ENCODE measurements at regions not wholly inside any gene's neighbourhood (a gene's known extent, or its start where the extent isn't known, plus 50 kb on each side); places are given as distances from the start of the nearest gene placed in this dataset.

DNA sequence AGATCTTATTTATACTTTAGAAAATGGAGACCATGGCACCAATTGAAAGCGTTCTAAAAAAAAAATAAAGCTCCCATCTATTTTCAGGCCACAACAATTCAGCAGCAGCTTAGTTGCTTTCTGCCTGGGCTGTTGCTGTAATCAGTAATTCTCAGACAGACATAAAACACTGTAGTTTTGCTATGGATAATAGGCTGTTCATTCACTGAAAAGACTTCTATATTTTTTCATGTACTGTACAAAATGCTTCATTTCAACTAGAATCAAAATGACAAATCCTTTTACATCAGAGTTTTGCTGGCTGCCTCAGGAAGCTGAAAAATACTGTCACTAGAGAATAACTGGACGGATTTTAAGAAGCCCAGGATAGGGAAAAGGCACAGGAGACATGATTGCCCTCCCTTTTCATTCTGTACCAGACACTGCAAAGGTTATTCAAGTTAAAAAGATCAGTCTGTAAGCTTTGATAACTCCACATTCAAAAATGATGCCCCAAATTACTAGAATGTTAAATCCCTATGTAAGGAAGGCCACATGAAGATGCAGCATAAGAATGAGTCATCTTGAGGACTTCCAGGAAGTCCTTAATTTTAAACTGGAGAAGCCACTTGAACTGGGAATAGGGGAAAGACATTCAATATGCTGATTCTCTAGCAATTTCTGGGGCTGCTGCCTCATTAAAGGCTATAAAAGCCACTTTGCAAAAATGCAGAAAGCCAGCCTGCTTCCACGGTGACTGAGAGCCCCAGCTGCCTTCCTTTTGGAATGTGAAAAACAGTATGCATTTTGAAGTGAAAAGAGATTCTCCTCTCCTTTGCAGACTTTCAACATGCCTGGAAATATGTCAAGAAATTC is 403.2 kb upstream of the RASGEF1B start:
- H2AFZ ChIP-seq (ENCODE audit: low read length): no peak overlapping the region
- TF ChIP-seq CTCF (IDR thresholded peaks at IDR 0.05; ENCODE audit: low read length) (no peak), EZH2 (IDR thresholded peaks at IDR 0.05; ENCODE audit: borderline replicate concordance, low read length) (no peak)
- H3F3A ChIP-seq (ENCODE audit: insufficient read depth, low read length): no peaks in the 10 kb centered on the region
- no peak overlapping the region for H3K4me2 ChIP-seq (ENCODE audit: low read length)
- no peaks in the 10 kb centered on the region for H4K20me1 ChIP-seq (ENCODE audit: insufficient read depth, low read length)
- H3K9me2 ChIP-seq (ENCODE audit: low read depth, low read length): no peaks in the 10 kb centered on the region
- H3K4me3 ChIP-seq (ENCODE audit: low read depth, low read length, poor library complexity, severe bottlenecking): no peak overlapping the region
- H3K27ac ChIP-seq (ENCODE audit: low read depth, low read length, poor library complexity, severe bottlenecking): no peak overlapping the region
- no peak overlapping the region for H3K9ac ChIP-seq (ENCODE audit: low read length)
- H3K4me1 ChIP-seq (ENCODE audit: insufficient read depth, low read length, severe bottlenecking): no peaks in the 10 kb centered on the region
- H3K79me2 ChIP-seq (ENCODE audit: insufficient read depth, low read length): no peaks in the 10 kb centered on the region
- no peaks in the 10 kb centered on the region for H3K27me3 ChIP-seq (ENCODE audit: insufficient read depth, low read length)
- no peaks in the 10 kb centered on the region; the same call in 1 of the 2 replicates for H3K9me3 ChIP-seq (ENCODE audit: low read length)
- H3K36me3 ChIP-seq (ENCODE audit: insufficient read depth, low read length): no peaks in the 10 kb centered on the region

- TF ChIP-seq CTCF (IDR thresholded peaks at IDR 0.05; ENCODE audit: low read length): no peak
- no peak for TF ChIP-seq EZH2 (IDR thresholded peaks at IDR 0.05; ENCODE audit: borderline replicate concordance, low read length)
- no peaks in the 10 kb centered on the region for H3K36me3 ChIP-seq (ENCODE audit: insufficient read depth, low read length)
- no peak overlapping the region for H3K4me2 ChIP-seq (ENCODE audit: low read length)
- no peaks in the 10 kb centered on the region for H3F3A ChIP-seq (ENCODE audit: insufficient read depth, low read length)
- no peaks in the 10 kb centered on the region for H3K4me1 ChIP-seq (ENCODE audit: insufficient read depth, low read length, severe bottlenecking)
- H3K27me3 ChIP-seq (ENCODE audit: insufficient read depth, low read length): no peaks in the 10 kb centered on the region
- H3K4me3 ChIP-seq (ENCODE audit: low read depth, low read length, poor library complexity, severe bottlenecking): no peak overlapping the region
- H3K27ac ChIP-seq (ENCODE audit: low read depth, low read length, poor library complexity, severe bottlenecking): no peak overlapping the region
- no peaks in the 10 kb centered on the region for H3K9me2 ChIP-seq (ENCODE audit: low read depth, low read length)
- no peaks in the 10 kb centered on the region; the same call in 1 of the 2 replicates for H3K9me3 ChIP-seq (ENCODE audit: low read length)
- H4K20me1 ChIP-seq (ENCODE audit: insufficient read depth, low read length): no peaks in the 10 kb centered on the region
- no peaks in the 10 kb centered on the region for H3K79me2 ChIP-seq (ENCODE audit: insufficient read depth, low read length)
- H2AFZ ChIP-seq (ENCODE audit: low read length): no peak overlapping the region
- H3K9ac ChIP-seq (ENCODE audit: low read length): no peak overlapping the region
Observed at GRCh38 chr4:81870275-81870674, 398.6 kb upstream of the RASGEF1B start.

- Histone ChIP-seq H3K9ac (ENCODE audit: low read length) (no peak overlapping the region), H3K79me2 (ENCODE audit: insufficient read depth, low read length) (no peaks in the 10 kb centered on the region), H3K9me3 (ENCODE audit: low read length) (no peaks in the 10 kb centered on the region), H4K20me1 (ENCODE audit: insufficient read depth, low read length) (no peaks in the 10 kb centered on the region), H3K27ac (ENCODE audit: low read depth, low read length, poor library complexity, severe bottlenecking) (no peak overlapping the region), H3K36me3 (ENCODE audit: insufficient read depth, low read length) (no peaks in the 10 kb centered on the region), H3K4me3 (ENCODE audit: low read depth, low read length, poor library complexity, severe bottlenecking) (no peak overlapping the region), H3K4me1 (ENCODE audit: insufficient read depth, low read length, severe bottlenecking) (no peaks in the 10 kb centered on the region), H3F3A (ENCODE audit: insufficient read depth, low read length) (no peaks in the 10 kb centered on the region), H2AFZ (ENCODE audit: low read length) (no peak overlapping the region), H3K4me2 (ENCODE audit: low read length) (no peak overlapping the region), H3K27me3 (ENCODE audit: insufficient read depth, low read length) (no peaks in the 10 kb centered on the region), H3K9me2 (ENCODE audit: low read depth, low read length) (no peaks in the 10 kb centered on the region)
- no peak for TF ChIP-seq CTCF (IDR thresholded peaks at IDR 0.05; ENCODE audit: low read length)
- TF ChIP-seq EZH2 (IDR thresholded peaks at IDR 0.05; ENCODE audit: borderline replicate concordance, low read length): no peak
Observed at GRCh38 chr4:81860111-81860510, 388.4 kb upstream of the RASGEF1B start.

Measured in OCI-LY1 (cell line).